ENCODE measurements at regions not wholly inside any gene's neighbourhood (a gene's known extent, or its start where the extent isn't known, plus 50 kb on each side); places are given as distances from the start of the nearest gene placed in this dataset.

DNA sequence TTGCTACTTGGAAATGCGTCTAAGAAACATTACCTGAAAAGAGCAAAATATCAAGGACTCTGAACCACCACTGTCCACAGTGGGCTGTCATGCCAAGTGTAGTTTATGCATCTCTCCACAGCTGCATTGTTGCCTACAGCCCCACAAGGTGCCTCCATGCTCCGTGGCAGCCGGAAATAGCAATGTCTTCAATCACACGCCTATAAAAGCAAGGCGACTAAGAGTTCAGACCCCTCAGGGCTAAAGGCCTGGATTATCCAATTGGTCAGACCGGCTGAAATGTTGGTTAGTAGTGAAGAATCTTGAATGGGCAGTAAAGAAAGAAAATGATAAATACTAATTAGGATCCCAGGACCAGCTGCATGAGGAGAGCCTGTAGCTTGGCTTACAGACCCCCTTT, 114.0 kb upstream of the SLC35G4 start:
- FAIRE-seq (no peak), DNase-seq (ENCODE audit: low spot score) (no peak), ATAC-seq (no peak)
- H3K4me1 ChIP-seq (ENCODE audit: insufficient read depth, low read length): peaks cover 75% of the 10 kb centered on the region
- no peaks in the 10 kb centered on the region for H3K36me3 ChIP-seq (replicated peaks in 1 of 2; ENCODE audit: control insufficient read depth in 1 of 2, insufficient read depth in 2 of 2, low read length in 2 of 2)
- POLR2A ChIA-PET: no interaction called here
- WGBS (ENCODE audit: low lambda C conversion rate): 98% methylated on average over 6 of the region's 6 CpGs
- no peak overlapping the region for H3K4me2 ChIP-seq (ENCODE audit: low read depth, low read length)
- no peaks in the 10 kb centered on the region for H3K79me2 ChIP-seq (ENCODE audit: insufficient read depth, low read length)
- no peak overlapping the region for H3K4me3 ChIP-seq (replicated peaks in 1 of 3; ENCODE audit: insufficient read depth in 1 of 3, low read depth in 2 of 3, low read length in 3 of 3)
- CTCF ChIA-PET (ENCODE audit: low intra/inter-chr PET ratio, low total read pairs): no interaction called here
- no peaks in the 10 kb centered on the region for H3K9me3 ChIP-seq (ENCODE audit: low read length)
- H3K9ac ChIP-seq (ENCODE audit: insufficient read depth, low read depth, low read length): no peak overlapping the region
- no peak overlapping the region for H2AFZ ChIP-seq (ENCODE audit: low read length)
- in situ Hi-C loops (cut with HindIII; ENCODE audit: extremely low pct_ligation_motif_present, low pct_unique_long_range_greater_than_20kb): no loop called here
- intact Hi-C loops (cut with micrococcal nuclease; ENCODE audit: unreplicated experiment): no loop called here
- BruUV-seq (replicated peaks): no TSS peak
- no peak overlapping the region for H3K27ac ChIP-seq (ENCODE audit: extremely low read length, insufficient read depth, low read length)
- no peaks in the 10 kb centered on the region for H4K20me1 ChIP-seq (ENCODE audit: insufficient read depth, low read length)
- no peaks in the 10 kb centered on the region for H3K27me3 ChIP-seq (ENCODE audit: control insufficient read depth in 1 of 2, insufficient read depth in 2 of 2, low read length in 2 of 2)
- TF ChIP-seq, protein P1, sequence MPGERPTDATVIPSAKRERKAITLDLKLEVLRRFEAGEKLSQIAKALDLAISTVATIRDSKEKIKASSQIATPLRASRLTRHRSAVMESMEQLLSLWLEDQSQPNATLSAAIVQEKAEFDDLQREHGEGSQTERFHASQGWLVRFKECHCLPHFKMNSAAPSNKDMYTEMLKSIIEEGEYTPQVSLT (CRISPR knock-in tag; IDR thresholded peaks at IDR 0.05; ENCODE audit: borderline replicate concordance, low read depth): no peak
- TF ChIP-seq PHB2 (IDR thresholded peaks at IDR 0.05; ENCODE audit: partially characterized antibody) (no peak), JUNB (CRISPR knock-in tag; IDR thresholded peaks at IDR 0.05; ENCODE audit: borderline replicate concordance) (no peak), ZNF317 (CRISPR knock-in tag; IDR thresholded peaks at IDR 0.05) (no peak), PCBP2 (optimal IDR thresholded peaks at IDR 0.05; ENCODE audit: low read depth, low read length, poor library complexity, severe bottlenecking) (no peak), CBX1 (IDR thresholded peaks at IDR 0.05; ENCODE audit: low read depth) (no peak), SAFB2 (CRISPR knock-in tag; IDR thresholded peaks at IDR 0.05; ENCODE audit: borderline replicate concordance, low read depth) (no peak), GABPA (IDR thresholded peaks at IDR 0.05; ENCODE audit: low read depth, low read length) (no peak), GABPA (CRISPR knock-in tag; IDR thresholded peaks at IDR 0.05; ENCODE audit: low read depth) (no peak), CCDC6 (CRISPR knock-in tag; IDR thresholded peaks at IDR 0.05) (no peak), TARDBP (CRISPR knock-in tag; IDR thresholded peaks at IDR 0.05) (no peak), ZNF441 (CRISPR knock-in tag; IDR thresholded peaks at IDR 0.05; ENCODE audit: borderline replicate concordance) (no peak), XBP1 (CRISPR knock-in tag; IDR thresholded peaks at IDR 0.05) (no peak), ELF1 (CRISPR knock-in tag; IDR thresholded peaks at IDR 0.05) (no peak), GFI1 (CRISPR knock-in tag; IDR thresholded peaks at IDR 0.05; ENCODE audit: borderline replicate concordance) (no peak)
- TF ChIP-seq, protein P2, sequence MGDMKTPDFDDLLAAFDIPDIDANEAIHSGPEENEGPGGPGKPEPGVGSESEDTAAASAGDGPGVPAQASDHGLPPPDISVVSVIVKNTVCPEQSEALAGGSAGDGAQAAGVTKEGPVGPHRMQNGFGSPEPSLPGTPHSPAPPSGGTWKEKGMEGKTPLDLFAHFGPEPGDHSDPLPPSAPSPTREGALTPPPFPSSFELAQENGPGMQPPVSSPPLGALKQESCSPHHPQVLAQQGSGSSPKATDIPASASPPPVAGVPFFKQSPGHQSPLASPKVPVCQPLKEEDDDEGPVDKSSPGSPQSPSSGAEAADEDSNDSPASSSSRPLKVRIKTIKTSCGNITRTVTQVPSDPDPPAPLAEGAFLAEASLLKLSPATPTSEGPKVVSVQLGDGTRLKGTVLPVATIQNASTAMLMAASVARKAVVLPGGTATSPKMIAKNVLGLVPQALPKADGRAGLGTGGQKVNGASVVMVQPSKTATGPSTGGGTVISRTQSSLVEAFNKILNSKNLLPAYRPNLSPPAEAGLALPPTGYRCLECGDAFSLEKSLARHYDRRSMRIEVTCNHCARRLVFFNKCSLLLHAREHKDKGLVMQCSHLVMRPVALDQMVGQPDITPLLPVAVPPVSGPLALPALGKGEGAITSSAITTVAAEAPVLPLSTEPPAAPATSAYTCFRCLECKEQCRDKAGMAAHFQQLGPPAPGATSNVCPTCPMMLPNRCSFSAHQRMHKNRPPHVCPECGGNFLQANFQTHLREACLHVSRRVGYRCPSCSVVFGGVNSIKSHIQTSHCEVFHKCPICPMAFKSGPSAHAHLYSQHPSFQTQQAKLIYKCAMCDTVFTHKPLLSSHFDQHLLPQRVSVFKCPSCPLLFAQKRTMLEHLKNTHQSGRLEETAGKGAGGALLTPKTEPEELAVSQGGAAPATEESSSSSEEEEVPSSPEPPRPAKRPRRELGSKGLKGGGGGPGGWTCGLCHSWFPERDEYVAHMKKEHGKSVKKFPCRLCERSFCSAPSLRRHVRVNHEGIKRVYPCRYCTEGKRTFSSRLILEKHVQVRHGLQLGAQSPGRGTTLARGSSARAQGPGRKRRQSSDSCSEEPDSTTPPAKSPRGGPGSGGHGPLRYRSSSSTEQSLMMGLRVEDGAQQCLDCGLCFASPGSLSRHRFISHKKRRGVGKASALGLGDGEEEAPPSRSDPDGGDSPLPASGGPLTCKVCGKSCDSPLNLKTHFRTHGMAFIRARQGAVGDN (CRISPR knock-in tag; IDR thresholded peaks at IDR 0.05): no peak
- TF ChIP-seq, protein P3, sequence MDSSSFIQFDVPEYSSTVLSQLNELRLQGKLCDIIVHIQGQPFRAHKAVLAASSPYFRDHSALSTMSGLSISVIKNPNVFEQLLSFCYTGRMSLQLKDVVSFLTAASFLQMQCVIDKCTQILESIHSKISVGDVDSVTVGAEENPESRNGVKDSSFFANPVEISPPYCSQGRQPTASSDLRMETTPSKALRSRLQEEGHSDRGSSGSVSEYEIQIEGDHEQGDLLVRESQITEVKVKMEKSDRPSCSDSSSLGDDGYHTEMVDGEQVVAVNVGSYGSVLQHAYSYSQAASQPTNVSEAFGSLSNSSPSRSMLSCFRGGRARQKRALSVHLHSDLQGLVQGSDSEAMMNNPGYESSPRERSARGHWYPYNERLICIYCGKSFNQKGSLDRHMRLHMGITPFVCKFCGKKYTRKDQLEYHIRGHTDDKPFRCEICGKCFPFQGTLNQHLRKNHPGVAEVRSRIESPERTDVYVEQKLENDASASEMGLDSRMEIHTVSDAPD (CRISPR knock-in tag; IDR thresholded peaks at IDR 0.05): no peak
- TF ChIP-seq, protein P4, sequence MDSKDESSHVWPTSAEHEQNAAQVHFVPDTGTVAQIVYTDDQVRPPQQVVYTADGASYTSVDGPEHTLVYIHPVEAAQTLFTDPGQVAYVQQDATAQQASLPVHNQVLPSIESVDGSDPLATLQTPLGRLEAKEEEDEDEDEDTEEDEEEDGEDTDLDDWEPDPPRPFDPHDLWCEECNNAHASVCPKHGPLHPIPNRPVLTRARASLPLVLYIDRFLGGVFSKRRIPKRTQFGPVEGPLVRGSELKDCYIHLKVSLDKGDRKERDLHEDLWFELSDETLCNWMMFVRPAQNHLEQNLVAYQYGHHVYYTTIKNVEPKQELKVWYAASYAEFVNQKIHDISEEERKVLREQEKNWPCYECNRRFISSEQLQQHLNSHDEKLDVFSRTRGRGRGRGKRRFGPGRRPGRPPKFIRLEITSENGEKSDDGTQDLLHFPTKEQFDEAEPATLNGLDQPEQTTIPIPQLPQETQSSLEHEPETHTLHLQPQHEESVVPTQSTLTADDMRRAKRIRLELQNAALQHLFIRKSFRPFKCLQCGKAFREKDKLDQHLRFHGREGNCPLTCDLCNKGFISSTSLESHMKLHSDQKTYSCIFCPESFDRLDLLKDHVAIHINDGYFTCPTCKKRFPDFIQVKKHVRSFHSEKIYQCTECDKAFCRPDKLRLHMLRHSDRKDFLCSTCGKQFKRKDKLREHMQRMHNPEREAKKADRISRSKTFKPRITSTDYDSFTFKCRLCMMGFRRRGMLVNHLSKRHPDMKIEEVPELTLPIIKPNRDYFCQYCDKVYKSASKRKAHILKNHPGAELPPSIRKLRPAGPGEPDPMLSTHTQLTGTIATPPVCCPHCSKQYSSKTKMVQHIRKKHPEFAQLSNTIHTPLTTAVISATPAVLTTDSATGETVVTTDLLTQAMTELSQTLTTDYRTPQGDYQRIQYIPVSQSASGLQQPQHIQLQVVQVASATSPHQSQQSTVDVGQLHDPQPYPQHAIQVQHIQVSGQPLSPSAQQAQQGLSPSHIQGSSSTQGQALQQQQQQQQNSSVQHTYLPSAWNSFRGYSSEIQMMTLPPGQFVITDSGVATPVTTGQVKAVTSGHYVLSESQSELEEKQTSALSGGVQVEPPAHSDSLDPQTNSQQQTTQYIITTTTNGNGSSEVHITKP (CRISPR knock-in tag; IDR thresholded peaks at IDR 0.05; ENCODE audit: low read depth): no peak
